ENCODE measurements at regions not wholly inside any gene's neighbourhood (a gene's known extent, or its start where the extent isn't known, plus 50 kb on each side); places are given as distances from the start of the nearest gene placed in this dataset.

DNA sequence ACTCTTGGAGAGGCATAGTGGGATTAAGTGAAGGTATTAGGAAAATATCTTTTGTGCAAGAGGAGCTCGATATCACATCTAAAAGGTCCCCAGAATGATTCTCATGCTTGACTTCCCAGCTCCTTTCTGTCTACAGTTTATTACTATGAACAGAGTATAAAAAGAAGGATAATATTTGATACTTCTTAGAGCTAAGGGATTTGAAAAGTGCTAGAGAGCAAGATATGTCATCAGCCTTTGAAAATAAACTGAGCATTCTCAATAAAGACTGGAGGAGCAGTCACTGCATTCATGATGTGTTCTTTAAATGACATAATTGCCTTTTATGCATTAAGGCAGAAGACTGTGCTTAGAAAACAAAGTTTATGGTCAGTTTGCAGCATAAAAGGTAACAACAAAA, 543.2 kb upstream of the NRXN1 start:
- H3K4me3 ChIP-seq (ENCODE audit: control insufficient read depth, low read depth, low read length), result no peak overlapping the region
- TF ChIP-seq, protein P1, sequence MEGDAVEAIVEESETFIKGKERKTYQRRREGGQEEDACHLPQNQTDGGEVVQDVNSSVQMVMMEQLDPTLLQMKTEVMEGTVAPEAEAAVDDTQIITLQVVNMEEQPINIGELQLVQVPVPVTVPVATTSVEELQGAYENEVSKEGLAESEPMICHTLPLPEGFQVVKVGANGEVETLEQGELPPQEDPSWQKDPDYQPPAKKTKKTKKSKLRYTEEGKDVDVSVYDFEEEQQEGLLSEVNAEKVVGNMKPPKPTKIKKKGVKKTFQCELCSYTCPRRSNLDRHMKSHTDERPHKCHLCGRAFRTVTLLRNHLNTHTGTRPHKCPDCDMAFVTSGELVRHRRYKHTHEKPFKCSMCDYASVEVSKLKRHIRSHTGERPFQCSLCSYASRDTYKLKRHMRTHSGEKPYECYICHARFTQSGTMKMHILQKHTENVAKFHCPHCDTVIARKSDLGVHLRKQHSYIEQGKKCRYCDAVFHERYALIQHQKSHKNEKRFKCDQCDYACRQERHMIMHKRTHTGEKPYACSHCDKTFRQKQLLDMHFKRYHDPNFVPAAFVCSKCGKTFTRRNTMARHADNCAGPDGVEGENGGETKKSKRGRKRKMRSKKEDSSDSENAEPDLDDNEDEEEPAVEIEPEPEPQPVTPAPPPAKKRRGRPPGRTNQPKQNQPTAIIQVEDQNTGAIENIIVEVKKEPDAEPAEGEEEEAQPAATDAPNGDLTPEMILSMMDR (IDR thresholded peaks at IDR 0.05; ENCODE audit: control insufficient read depth, insufficient read depth, low read depth, low read length, missing control alignments), result no peak
- no peak for DNase-seq (ENCODE audit: low read depth)

DNA sequence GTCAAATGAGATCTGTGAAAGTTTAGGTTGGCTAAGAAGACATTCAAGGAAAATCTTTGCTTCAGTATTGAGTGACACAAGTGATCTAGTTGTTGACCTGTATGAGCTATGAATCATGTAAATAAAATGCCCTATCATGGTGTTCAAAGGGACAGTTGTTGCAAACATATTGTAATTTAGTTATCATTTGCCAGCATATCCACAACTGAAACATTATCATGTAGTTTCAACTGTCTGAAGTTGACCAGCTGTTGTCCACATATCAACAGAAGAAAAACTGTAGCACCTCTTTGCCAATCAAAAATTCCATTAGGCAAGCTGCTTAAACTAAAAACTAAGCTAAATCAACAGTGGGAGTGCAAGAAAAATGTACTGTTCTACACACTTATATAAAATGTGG, 527.1 kb upstream of the NRXN1 start:
- H3K4me3 ChIP-seq (ENCODE audit: control insufficient read depth, low read depth, low read length), result no peak overlapping the region
- TF ChIP-seq, protein P1 (IDR thresholded peaks at IDR 0.05; ENCODE audit: control insufficient read depth, insufficient read depth, low read depth, low read length, missing control alignments), result no peak
- no peak for DNase-seq (ENCODE audit: low read depth)

DNA sequence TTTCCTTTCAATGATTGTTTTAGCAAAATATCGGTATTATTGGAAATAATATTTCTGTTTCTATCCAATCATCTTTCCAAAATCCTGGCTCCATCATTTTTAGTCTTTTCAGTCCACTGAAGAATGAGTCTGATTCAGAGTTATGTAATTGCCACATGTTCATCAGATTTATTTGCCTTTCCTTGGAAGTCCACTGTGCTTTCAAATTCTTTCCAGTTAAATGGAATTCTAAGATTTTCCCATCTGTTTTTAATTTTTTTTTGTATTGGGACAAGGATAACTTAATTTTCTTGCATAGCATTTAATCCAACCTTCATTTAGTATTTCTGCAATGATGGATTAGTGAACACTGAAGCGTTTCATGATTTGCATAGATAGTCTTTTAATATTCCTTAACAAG, 521.5 kb upstream of the NRXN1 start:
- no peak for DNase-seq (ENCODE audit: low read depth)
- H3K4me3 ChIP-seq (ENCODE audit: control insufficient read depth, low read depth, low read length), result no peak overlapping the region
- TF ChIP-seq, protein P1 (IDR thresholded peaks at IDR 0.05; ENCODE audit: control insufficient read depth, insufficient read depth, low read depth, low read length, missing control alignments), result no peak

DNA sequence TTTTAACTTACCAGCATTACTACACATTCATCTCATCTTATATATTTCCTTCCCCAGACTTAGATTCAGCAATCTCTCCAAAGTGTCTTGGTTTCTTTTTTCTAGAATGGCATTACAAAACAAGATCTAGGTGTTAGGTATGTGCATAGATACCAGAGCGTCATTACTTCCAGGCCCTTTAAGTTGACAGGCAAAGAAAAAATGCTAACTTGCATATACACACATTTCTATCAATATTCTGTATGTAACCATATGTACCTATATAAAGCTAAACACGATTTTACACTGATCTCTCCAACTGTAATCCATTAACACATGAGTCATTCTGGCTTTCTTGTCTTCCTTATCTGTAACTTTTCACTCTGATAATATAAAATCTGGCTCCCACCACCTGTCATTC, 503.8 kb upstream of the NRXN1 start:
- TF ChIP-seq, protein P1 (IDR thresholded peaks at IDR 0.05; ENCODE audit: control insufficient read depth, insufficient read depth, low read depth, low read length, missing control alignments), result no peak
- no peak overlapping the region for H3K4me3 ChIP-seq (ENCODE audit: control insufficient read depth, low read depth, low read length)
- DNase-seq (ENCODE audit: low read depth), result no peak

DNA sequence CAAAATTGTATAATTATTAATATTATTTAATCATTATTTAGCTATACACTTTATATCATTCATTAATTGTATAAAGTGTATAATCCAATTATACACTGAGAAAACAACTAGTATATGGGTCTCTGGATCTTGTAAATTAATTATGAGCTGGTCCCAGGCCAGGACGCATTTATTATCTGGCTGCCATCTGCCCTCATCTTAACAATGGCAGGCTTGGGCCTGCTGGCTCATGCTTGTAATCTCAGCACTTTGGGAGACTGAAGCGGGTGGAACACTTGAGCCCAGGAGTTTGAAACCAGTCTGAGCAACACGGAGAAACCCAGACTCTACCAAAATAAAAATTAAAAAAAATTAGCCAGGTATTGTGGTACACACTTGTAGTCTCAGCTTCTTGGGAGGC, 502.2 kb upstream of the NRXN1 start:
- no peak overlapping the region for H3K4me3 ChIP-seq (ENCODE audit: control insufficient read depth, low read depth, low read length)
- TF ChIP-seq, protein P1 (IDR thresholded peaks at IDR 0.05; ENCODE audit: control insufficient read depth, insufficient read depth, low read depth, low read length, missing control alignments), result no peak
- no peak for DNase-seq (ENCODE audit: low read depth)

DNA sequence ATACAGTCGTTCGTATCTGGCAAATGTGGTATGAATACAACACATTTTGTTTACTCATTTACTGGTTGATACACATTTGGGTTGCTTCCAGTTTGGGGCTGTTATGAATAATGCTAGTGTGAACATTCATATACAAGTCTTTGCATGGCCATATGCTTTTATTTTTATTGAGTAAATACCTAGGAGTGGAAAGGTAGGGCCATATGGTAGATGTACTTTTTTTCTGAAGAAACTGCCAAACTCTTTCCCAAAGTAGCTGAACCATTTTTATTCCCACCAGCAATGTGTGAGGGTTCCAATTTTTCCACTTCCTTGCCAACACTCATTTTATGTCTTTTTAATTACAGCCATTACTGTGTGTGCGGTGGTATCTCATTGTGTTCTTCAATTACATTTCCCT, 496.2 kb upstream of the NRXN1 start:
- H3K4me3 ChIP-seq (ENCODE audit: control insufficient read depth, low read depth, low read length), result no peak overlapping the region
- no peak for DNase-seq (ENCODE audit: low read depth)
- TF ChIP-seq, protein P1 (IDR thresholded peaks at IDR 0.05; ENCODE audit: control insufficient read depth, insufficient read depth, low read depth, low read length, missing control alignments), result no peak

DNA sequence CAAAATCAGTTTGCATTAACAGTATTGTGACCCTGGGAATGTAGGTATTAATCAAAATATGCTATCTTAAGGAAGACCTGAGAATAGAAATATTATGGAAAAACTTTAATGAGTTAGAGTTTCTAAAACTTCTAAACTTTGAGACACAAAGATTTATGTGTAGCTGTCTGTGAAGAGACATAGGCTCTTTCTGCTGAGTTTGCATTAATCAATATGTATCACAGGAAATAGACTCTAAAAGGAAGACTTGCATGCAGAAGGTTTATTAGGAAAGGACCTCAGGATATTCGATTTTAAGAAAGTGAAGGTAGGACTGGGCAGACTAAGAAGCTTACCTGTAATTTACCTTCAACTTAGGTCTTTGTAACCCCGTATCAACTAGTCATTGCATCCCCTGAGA, 494.8 kb upstream of the NRXN1 start:
- TF ChIP-seq, protein P1 (IDR thresholded peaks at IDR 0.05; ENCODE audit: control insufficient read depth, insufficient read depth, low read depth, low read length, missing control alignments), result no peak

More for the DNA sequence above, 494.8 kb upstream of the NRXN1 start:
- no peak overlapping the region for H3K4me3 ChIP-seq (ENCODE audit: control insufficient read depth, low read depth, low read length)
- DNase-seq (ENCODE audit: low read depth), result no peak
